GM21576 (cell line): ENCODE measurements at regions not wholly inside any gene's neighbourhood (a gene's known extent, or its start where the extent isn't known, plus 50 kb on each side); places are given as distances from the start of the nearest gene placed in this dataset.
"Not testable (repeated sequence)": the region's sequence is repeated elsewhere in the genome, so short reads cannot be mapped to it uniquely, and the experiment has no call there.

Experiments
- ATAC-seq: cut with Tn5 transposase; IDR thresholded peaks from one replicate; pipeline ENCODE4 v1.9.1; 2021; ENCODE audit warnings: mild to moderate bottlenecking, moderate library complexity; ENCODE audit not compliant: unreplicated experiment

GRCh38 chr6:11486959-11487358 is 50.6 kb upstream of the TMEM170B start:
- no peak for ATAC-seq

DNA sequence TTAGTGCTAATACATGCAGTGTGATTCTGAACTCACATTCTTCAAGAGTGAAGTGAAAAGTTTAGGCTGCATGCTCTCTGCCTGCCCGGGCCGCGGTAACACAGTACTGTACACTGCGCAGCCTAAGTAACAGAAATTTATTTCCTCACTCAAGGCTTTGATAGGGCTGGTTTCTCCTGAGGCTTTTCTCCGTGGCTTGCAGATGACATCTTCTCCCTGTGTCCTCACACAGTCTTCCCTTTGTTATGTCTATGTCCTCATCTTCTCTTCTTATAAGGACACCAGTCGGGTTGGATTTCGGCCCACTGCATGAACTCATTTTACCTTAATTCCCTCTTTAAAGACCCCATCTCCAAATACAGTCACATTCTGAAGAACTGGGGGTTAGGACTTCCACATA is 51.1 kb upstream of the TMEM170B start:
- no peak for ATAC-seq

- ATAC-seq = no peak
Observed at GRCh38 chr6:11486051-11486450, 51.5 kb upstream of the TMEM170B start.

- no peak for ATAC-seq
Observed at GRCh38 chr6:11485271-11485670, 52.3 kb upstream of the TMEM170B start.

GRCh38 chr6:11484441-11484840 is 53.1 kb upstream of the TMEM170B start:
- no peak for ATAC-seq

DNA sequence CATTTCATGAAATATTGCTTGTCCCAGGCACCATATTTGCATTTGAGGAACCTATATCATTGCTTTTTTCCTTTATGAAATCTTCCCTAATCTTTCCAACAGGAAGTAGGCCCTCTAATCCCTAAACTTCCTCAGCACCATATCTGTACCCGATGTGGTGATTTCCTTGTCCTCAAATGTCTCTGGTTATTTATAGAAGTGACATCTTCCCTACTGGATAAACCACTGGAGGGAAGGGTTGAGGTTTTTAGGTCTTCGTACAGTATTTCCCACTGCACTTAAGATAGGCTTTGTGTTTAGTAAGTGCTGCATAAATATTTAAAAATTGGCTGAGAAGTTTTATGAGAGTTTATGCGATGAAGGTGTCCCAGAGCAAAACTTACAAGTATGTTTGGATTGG is 54.9 kb upstream of the TMEM170B start:
- no peak for ATAC-seq

DNA sequence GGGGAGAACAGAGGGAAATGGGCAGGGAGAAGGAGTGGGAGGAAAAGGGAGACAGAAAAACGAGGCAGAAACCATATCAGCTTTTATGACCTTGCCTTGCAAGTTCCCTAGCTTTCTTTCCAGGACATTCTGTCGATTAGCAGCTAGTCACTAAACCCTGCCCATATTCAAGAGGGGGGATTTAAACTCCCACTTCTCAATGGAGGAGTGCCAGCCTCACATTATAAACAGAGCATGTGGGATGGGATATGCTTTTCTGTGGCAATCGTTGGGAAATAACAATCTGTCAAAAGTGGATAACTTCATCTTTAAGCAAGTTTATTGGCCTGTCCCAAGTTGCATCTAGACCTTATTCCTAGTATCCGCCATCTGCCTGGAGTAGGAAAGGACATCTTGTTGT is 57.0 kb upstream of the TMEM170B start:
- ATAC-seq = no peak

DNA sequence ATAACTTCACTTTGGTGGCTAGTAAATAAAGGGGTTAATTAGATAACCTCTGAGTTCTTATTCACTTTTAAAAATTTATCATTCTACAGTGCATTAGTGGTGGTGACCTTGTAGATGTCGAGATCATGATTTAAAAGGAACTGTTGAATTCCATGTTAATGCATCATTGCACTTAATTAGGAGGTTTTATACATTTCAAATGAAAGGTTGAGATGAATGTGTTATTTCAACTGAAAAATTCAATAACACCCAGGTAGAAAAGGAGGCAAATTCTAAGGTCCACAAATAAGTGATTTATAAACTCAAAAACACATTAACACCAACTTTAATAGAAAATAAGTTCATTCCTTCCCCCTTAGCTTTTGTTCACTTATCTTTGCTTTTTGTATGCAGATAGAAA is 58.3 kb upstream of the TMEM170B start:
- no peak for ATAC-seq

DNA sequence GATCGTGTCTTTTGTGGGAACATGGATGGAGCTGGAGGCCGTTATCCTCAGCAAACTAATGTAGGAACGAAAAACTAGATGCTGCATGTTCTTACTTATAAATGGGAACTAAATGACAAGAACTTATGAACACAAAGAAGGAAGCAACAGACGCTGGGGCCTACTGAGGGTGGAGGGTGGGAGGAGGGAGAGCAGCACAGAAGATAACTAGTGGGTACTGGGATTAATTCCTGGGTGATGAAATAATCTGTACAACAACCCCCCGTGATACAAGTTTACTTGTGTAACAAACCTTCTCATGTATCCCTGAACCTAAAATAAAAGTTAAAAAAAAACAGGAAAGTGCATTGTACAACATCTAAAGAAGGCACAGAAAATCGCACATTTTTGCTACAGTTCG is 59.0 kb upstream of the TMEM170B start:
- ATAC-seq = no peak

GRCh38 chr6:11475016-11475415 is 62.5 kb upstream of the TMEM170B start:
- ATAC-seq = no peak

DNA sequence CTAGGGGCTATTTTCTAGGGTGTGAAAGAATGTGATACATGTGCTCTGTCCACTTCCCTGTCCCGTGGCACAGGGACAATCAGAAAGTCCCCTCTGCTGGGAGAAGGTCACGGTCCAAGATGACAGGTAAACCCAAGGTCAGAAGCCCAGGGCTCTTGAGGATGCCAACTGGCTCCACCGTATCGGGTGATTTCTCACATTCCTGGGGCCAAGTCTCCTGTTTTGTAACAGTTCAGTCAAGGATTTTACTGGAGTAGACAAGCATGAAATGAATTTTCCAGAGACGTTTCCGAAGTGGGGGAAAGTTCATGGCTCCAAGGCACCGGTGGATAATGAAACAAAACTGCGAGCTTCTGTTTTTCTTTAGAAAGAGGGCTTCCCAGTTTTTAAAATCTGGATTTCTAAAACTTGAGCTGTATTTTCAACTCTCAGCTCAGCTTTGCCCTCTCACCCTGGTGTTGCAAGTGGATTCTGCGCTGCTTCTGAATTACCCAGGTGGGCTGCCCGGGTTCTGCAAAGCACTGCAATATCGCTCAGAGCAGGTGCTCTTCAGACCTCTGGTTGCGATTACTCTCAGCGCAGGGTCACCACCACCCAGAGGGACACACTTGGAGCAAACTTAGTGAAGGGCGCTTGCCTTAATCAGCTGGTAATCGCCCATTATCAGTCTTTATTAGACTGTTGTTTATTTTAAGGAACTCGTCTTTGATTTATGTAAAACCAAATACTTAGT is 64.4 kb upstream of the TMEM170B start:
- ATAC-seq = no peak

DNA sequence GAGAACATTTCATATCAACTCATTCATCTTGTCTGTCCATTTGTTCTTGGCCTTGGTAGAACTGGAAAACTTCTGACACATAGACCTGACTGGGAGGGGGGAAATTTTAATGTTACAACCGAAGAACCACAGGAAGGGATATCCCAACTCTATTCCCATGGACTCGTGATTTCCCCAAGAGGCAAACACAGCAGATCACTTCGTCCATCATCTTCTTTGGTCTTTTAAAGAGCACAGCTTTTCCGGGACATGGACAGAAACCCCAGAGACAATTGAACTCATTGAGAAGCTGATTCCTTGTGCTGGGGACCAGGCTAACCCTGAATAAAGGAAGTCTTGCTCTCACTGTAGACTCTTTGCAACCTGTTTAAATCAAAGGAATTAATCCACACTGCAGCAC is 66.3 kb upstream of the TMEM170B start:
- no peak for ATAC-seq

- ATAC-seq = no peak
Observed at GRCh38 chr6:11469684-11470083, 67.9 kb upstream of the TMEM170B start.

DNA sequence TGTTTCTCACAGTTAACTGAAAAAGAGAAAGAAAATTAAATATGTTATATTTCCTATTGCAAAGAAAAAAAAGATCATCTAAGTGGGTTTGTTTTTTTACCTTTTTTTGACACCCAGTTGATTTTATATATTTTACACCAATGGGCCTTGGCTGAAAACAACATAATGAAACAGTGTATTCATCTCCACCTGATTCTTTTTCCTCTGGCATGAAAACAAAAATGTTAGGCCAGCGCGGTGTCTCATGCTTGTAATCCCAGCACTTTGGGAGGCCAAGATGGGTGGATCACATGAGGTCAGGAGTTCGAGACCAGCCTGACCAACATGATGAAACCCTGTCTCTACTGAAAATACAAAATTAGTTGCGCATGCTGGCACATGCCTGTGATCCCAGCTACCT is 69.3 kb upstream of the TMEM170B start:
- ATAC-seq = not testable (repeated sequence)

GRCh38 chr6:11467364-11467763 is 70.2 kb upstream of the TMEM170B start:
- peak; percentile 41 for ATAC-seq

GRCh38 chr6:11463398-11463780 is 74.2 kb upstream of the TMEM170B start:
- no peak for ATAC-seq

- ATAC-seq = no peak
Observed at GRCh38 chr6:11462742-11463397, 74.7 kb upstream of the TMEM170B start.

GRCh38 chr6:11460837-11461661 is 76.5 kb upstream of the TMEM170B start:
- peak; percentile 65 for ATAC-seq

GRCh38 chr6:11460001-11460668 is 77.4 kb upstream of the TMEM170B start:
- ATAC-seq = peak; percentile 40

- ATAC-seq = peak; percentile 50
Observed at GRCh38 chr6:11459079-11459610, 78.4 kb upstream of the TMEM170B start.

DNA sequence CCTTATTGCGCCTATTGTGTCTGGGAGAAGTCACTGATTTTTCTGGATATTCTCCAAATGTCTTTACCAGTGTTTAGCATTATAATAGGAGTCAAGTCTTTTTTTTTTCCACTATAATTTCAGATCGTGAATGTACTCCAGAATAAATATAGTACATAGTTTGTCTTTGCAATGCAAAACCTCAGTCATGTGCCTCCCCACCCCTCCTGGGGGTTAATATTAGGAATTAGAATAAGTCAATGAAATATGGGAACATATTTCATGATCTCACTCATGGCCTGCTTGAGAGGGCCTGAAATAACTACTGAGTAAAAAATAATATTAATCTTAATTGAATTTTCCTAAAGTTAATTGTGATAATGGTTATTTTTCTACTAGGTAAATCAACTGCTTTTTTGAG is 79.0 kb upstream of the TMEM170B start:
- no peak for ATAC-seq
